GM19372 (cell line): ENCODE measurements at regions not wholly inside any gene's neighbourhood (a gene's known extent, or its start where the extent isn't known, plus 50 kb on each side); places are given as distances from the start of the nearest gene placed in this dataset.

ENCODE experiments used
- ATAC-seq: cut with Tn5 transposase; IDR thresholded peaks from one replicate; pipeline ENCODE4 v1.9.1; 2021; ENCODE audit warnings: mild to moderate bottlenecking, low read depth, moderate library complexity; ENCODE audit not compliant: unreplicated experiment

GRCh38 chr4:184310881-184311709 lies 93.4 kb upstream of the ENPP6 start:
- ATAC-seq, result no peak

GRCh38 chr4:184310171-184310567 lies 92.5 kb upstream of the ENPP6 start:
- no peak for ATAC-seq

DNA sequence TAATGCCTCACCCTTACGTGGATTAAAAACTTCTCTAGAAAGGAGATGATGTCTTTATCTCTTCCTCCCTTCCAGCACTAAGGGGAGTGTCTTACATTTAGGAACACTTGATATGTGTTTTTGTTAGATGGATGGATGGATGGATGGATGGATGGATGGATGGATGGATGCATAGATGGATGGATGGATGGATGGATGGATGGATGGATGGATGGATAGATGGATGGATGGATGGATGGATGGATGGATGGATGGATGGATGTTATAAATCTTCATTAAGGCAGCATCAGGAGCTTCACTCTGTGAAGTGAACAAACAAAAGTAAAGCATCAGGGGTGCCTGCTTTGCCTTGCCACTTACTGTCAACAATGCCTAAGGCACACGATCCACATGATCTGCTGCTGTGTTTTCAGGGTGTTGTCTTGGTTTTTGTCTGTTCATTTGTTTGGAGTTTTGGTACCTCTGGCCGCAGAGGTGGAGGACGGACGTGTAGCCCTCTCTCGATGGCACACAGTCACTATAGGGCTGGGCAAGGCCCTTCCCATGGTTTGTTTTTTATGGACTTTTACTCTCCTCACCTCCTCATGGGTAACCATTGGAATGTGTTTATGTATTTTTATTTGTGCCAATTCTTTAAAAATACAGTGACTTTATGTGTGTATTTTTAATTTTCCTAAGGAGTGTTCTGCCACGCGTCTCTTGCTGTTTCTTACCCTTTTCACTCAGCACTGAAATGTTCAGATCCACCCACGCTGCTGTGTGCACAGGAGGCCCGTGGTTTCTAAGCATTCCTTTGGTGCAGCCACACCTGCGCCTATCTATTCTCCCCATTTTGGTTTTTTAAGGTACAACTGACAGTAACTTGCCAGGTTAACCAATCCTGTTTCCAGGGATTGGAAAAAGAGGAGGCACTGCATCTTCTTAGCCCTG lies 91.8 kb upstream of the ENPP6 start:
- ATAC-seq, result no peak

DNA sequence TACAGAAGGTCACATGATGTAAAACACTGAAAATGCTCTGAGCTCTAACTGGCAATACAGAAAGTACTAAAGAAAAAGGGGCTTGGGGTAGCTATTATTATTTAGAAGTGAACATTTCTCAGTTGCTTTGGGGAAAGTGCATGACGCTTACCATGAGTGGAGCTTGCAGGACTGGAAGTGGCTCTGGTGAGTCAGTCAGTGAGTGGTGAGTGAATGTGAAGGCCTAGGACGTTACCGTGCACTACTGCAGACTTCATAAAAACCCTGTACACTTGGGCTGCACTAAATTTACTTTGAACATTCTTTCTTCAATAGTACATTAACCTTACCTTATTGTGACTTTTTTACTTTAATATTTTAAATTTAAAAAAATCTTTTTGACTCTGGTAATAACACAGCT lies 89.3 kb upstream of the ENPP6 start:
- ATAC-seq, result no peak

DNA sequence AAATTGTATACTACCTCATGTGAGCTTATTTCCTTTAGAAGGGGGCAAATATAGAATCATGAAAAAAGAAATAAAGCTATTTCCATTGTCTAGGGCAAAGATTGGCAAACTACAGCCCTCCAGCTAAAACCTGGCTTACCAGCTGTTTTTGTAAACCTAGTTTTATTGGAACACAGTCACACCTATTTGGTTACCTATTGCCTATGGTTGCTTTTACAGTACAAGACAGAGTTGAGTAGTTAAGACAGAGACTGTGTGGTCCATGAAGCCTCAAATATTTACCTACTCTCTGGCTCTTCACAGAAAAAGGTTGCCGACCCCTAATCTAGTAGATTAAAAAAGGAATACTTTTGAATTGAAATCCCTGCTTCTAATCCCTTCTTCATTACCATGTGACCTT lies 88.8 kb upstream of the ENPP6 start:
- no peak for ATAC-seq

GRCh38 chr4:184300816-184301215 lies 83.1 kb upstream of the ENPP6 start:
- ATAC-seq, result no peak

GRCh38 chr4:184298254-184298653 lies 80.6 kb upstream of the ENPP6 start:
- no peak for ATAC-seq

DNA sequence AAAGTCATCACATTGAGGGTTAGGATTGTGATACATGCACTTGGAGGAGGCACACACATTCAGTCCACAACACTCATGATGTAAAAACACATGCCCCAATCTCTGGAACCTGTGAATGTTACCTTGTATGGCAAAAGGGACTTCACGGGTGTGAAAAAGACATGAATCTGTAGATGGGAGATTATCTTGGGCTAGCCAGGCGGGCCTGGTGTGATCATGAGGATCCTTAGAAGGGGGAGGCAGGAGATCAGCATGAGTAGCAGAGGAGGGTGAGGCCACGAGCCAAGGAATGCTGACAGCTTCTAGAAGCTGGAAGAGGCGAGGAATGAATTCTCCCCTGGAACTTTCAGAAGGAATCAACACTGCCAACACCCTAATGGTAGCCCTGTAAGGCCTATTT lies 77.5 kb upstream of the ENPP6 start:
- ATAC-seq, result no peak

- ATAC-seq, result no peak
These were observed 77.0 kb upstream of the ENPP6 start for GRCh38 chr4:184294606-184295133.

DNA sequence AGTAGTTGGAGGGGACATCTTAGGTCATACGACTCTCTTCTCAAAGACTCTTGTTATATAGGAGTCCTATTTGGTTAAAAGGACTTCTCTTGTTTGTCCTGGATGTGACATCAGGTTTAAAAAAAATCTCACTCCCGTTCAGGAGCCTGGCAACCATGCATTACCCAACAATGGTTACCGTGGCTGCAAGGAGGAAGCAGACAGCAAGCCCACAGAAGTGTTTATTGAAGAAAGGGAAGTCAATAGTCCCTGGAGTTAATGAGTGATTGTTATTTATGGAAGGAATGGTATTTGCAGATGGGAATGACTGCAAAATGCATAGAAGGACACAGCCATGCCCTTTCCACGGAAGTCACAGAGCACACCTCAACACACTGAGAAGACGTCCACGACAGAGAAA lies 75.9 kb upstream of the ENPP6 start:
- no peak for ATAC-seq

DNA sequence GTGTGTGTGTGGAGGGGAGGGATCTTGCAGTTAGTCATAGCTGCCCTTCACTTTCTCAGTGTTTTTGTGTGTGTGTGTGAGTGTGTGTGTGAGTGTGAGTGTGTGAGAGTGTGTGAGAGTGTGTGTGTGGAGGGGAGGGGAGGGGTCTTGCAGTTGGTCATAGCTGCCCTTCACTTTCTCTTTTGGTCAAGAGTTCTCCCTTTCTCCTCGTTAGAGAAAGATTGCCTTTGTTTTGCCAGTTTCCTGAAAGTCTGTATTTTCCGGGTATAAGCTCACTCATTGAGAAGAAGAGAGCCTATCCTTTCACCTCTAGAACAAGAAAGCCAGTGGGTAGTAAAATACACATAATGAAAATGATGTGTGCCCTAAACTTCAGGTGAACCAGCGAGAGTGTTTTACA lies 75.2 kb upstream of the ENPP6 start:
- ATAC-seq, result no peak

DNA sequence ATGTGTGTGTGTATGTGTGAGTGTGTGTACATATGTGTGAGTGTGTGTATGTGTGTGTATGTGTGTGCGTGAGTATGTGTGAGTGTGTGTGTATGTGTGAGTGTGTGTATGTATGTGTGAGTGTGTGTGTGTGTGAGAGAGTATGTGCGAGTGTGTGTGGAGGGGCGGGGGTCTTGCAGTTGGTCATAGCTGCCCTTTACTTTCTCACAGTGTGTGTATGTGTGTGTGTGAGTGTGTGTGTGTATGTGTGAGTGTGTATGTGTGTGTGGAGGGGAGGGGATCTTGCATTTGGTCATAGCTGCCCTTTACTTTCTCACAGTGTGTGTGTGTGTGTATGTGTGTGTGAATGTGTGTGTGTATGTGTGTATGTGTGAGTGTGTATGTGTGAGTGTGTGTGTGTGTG lies 74.8 kb upstream of the ENPP6 start:
- no peak for ATAC-seq

- no peak for ATAC-seq
These were observed 71.5 kb upstream of the ENPP6 start for GRCh38 chr4:184289179-184289535.

- ATAC-seq, result peak; percentile 59
These were observed 70.9 kb upstream of the ENPP6 start for GRCh38 chr4:184288451-184289178.

- no peak for ATAC-seq
These were observed 70.1 kb upstream of the ENPP6 start for GRCh38 chr4:184287697-184288255.

DNA sequence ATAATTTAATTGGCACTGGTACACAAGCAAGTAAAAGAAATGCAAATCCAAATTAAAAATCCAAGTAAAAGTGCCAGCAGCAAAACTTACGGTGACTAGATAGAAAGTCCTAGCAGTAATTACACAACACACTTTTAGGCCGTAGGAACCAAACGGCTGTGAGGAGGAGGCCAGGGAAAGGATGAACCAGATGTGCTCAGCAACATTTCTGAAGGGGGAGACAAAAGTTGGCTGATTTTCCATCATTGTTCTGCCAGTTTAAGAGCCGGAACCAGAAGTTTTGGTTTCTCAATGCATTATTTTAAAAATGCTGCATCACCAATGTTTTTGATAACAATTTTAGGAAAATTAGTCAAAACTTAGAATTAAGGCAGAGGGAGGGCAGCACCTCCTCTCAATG lies 68.7 kb upstream of the ENPP6 start:
- ATAC-seq, result no peak

DNA sequence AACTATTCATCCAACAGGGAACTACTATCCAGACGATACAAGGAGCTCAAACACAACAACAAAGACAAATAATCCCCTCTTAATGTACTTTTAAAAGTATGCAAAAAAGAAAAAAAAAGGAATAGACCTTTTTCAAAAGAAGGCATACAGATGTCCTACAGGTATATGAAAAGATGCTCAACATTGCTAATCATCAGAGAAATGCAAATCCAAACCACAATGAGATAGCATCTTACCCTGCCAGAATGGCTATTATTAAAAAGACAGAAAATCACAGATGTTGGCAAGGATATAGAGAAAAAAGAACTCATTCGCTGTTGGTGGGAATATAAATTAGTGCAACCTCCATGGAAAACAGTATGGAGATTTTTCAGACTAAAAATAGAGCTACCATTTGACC lies 67.1 kb upstream of the ENPP6 start:
- ATAC-seq, result no peak

DNA sequence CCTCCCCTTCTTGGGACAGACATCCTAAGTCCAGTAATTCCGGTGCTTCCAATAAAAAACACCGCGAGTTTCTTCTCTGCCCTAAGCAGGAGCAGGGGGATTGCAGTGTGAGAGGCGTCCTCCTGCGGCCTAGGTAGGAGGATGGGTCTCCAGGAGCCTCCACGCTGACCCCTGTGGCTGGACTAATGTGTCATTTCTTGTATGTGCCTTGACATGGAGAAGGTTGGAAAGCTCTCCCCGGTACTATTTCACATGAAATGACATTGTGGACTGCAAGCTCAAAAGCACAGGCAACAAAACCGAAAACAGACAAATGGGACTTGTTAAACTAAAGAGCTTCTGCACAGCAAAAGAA lies 66.6 kb upstream of the ENPP6 start:
- ATAC-seq, result no peak

- ATAC-seq, result no peak
These were observed 66.1 kb upstream of the ENPP6 start for GRCh38 chr4:184283659-184284335.
